ENCODE measurements at regions not wholly inside any gene's neighbourhood (a gene's known extent, or its start where the extent isn't known, plus 50 kb on each side); places are given as distances from the start of the nearest gene placed in this dataset.

DNA sequence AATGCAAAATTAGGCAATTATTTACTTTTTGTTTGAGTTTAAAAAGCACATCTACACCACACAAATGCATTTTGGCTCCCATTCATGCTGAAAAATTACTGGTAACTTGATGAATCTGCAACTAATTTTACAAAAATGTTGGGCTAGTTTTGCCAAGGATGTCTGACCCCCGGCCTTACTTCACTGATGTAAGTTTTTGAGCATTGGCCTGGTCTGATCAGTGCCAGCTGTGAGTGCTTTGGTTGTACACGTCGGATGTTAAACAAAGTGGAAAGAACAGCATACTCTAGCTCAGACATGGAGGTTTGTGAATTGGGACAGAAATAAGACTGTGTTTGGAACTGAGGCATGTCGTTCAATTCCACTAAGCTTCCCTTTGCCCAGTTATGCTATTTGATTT, 1044.2 kb downstream of the TLE4 start:
- TF ChIP-seq, protein P1, sequence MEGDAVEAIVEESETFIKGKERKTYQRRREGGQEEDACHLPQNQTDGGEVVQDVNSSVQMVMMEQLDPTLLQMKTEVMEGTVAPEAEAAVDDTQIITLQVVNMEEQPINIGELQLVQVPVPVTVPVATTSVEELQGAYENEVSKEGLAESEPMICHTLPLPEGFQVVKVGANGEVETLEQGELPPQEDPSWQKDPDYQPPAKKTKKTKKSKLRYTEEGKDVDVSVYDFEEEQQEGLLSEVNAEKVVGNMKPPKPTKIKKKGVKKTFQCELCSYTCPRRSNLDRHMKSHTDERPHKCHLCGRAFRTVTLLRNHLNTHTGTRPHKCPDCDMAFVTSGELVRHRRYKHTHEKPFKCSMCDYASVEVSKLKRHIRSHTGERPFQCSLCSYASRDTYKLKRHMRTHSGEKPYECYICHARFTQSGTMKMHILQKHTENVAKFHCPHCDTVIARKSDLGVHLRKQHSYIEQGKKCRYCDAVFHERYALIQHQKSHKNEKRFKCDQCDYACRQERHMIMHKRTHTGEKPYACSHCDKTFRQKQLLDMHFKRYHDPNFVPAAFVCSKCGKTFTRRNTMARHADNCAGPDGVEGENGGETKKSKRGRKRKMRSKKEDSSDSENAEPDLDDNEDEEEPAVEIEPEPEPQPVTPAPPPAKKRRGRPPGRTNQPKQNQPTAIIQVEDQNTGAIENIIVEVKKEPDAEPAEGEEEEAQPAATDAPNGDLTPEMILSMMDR (IDR thresholded peaks at IDR 0.05): no peak
- TF ChIP-seq POLR2AphosphoS5 (IDR thresholded peaks at IDR 0.05): no peak
- no peak for TF ChIP-seq POLR2A (IDR thresholded peaks at IDR 0.05)
- no peak for TF ChIP-seq EP300 (IDR thresholded peaks at IDR 0.05)
